ENCODE measurements at regions not wholly inside any gene's neighbourhood (a gene's known extent, or its start where the extent isn't known, plus 50 kb on each side); places are given as distances from the start of the nearest gene placed in this dataset.
"Not testable (repeated sequence)": the region's sequence is repeated elsewhere in the genome, so short reads cannot be mapped to it uniquely, and the experiment has no call there.

- POLR2A ChIA-PET (ENCODE audit: unreplicated experiment), result no interaction called here
- Histone ChIP-seq H3K9me2 (replicated peaks; ENCODE audit: low read length) (no peaks in the 10 kb centered on the region), H3K4me3 (ENCODE audit: low read length) (no peak overlapping the region), H3F3A (ENCODE audit: low read length, unreplicated experiment) (no peaks in the 10 kb centered on the region), H3K27me3 (ENCODE audit: low read length) (no peaks in the 10 kb centered on the region), H2AFZ (ENCODE audit: low read length) (no peak overlapping the region), H3K9ac (ENCODE audit: low read length) (no peak overlapping the region), H4K20me1 (ENCODE audit: low read length) (no peaks in the 10 kb centered on the region), H3K79me2 (ENCODE audit: low read length) (no peaks in the 10 kb centered on the region), H3K36me3 (ENCODE audit: low read depth, low read length) (no peaks in the 10 kb centered on the region), H3K4me1 (ENCODE audit: insufficient read depth, low read length) (no peaks in the 10 kb centered on the region), H3K27ac (ENCODE audit: low read length) (no peak overlapping the region), H3K9me3 (ENCODE audit: low read length) (no peaks in the 10 kb centered on the region), H3K4me2 (ENCODE audit: low read length) (no peak overlapping the region)
- no peak for TF ChIP-seq CTCF (conservative IDR thresholded peaks at IDR 0.05; ENCODE audit: low read depth, low read length)
- no peak for TF ChIP-seq EZH2phosphoT487 (IDR thresholded peaks at IDR 0.05; ENCODE audit: borderline replicate concordance, low read length)
- no peak for TF ChIP-seq EZH2 (IDR thresholded peaks at IDR 0.05; ENCODE audit: low read length, unreplicated experiment)
- DNase-seq (no peak), ATAC-seq (no peak)
- CTCF ChIA-PET, result no interaction called here
- intact Hi-C loops (cut with micrococcal nuclease), result no loop called here
- BruUV-seq (replicated peaks), result no TSS peak
Observed at GRCh38 chrX:114272096-114272686, 311.7 kb upstream of the HTR2C start.

- H3K4me1 ChIP-seq (ENCODE audit: insufficient read depth, low read length); ATAC-seq; H3K27me3 ChIP-seq (ENCODE audit: low read length); H3K4me3 ChIP-seq (ENCODE audit: low read length); H2AFZ ChIP-seq (ENCODE audit: low read length); H4K20me1 ChIP-seq (ENCODE audit: low read length); H3K79me2 ChIP-seq (ENCODE audit: low read length); H3K27ac ChIP-seq (ENCODE audit: low read length); intact Hi-C loops (cut with micrococcal nuclease); CTCF ChIA-PET; BruUV-seq (replicated peaks); H3K9ac ChIP-seq (ENCODE audit: low read length); H3F3A ChIP-seq (ENCODE audit: low read length, unreplicated experiment); DNase-seq; H3K4me2 ChIP-seq (ENCODE audit: low read length); H3K9me3 ChIP-seq (ENCODE audit: low read length); POLR2A ChIA-PET (ENCODE audit: unreplicated experiment); H3K36me3 ChIP-seq (ENCODE audit: low read depth, low read length); H3K9me2 ChIP-seq (replicated peaks; ENCODE audit: low read length): not testable (repeated sequence)
Observed at GRCh38 chrX:114270371-114270770, 313.5 kb upstream of the HTR2C start.

GRCh38 chrX:114268643-114269042, 315.2 kb upstream of the HTR2C start:
- TF ChIP-seq EZH2phosphoT487 (IDR thresholded peaks at IDR 0.05; ENCODE audit: borderline replicate concordance, low read length) (no peak), EZH2 (IDR thresholded peaks at IDR 0.05; ENCODE audit: low read length, unreplicated experiment) (no peak), CTCF (conservative IDR thresholded peaks at IDR 0.05; ENCODE audit: low read depth, low read length) (no peak)
- H3F3A ChIP-seq (ENCODE audit: low read length, unreplicated experiment), result no peaks in the 10 kb centered on the region
- H3K79me2 ChIP-seq (ENCODE audit: low read length), result no peaks in the 10 kb centered on the region
- ChIA-PET POLR2A (ENCODE audit: unreplicated experiment) (no interaction called here), CTCF (no interaction called here)
- H2AFZ ChIP-seq (ENCODE audit: low read length), result no peak overlapping the region
- no peak overlapping the region for H3K9ac ChIP-seq (ENCODE audit: low read length)
- H3K27me3 ChIP-seq (ENCODE audit: low read length), result no peaks in the 10 kb centered on the region
- H3K36me3 ChIP-seq (ENCODE audit: low read depth, low read length), result no peaks in the 10 kb centered on the region
- H3K4me1 ChIP-seq (ENCODE audit: insufficient read depth, low read length), result no peaks in the 10 kb centered on the region
- H3K9me3 ChIP-seq (ENCODE audit: low read length), result no peaks in the 10 kb centered on the region
- no peak overlapping the region for H3K4me2 ChIP-seq (ENCODE audit: low read length)
- DNase-seq, result no peak
- no peak overlapping the region for H3K4me3 ChIP-seq (ENCODE audit: low read length)
- no peaks in the 10 kb centered on the region for H4K20me1 ChIP-seq (ENCODE audit: low read length)
- BruUV-seq (replicated peaks), result no TSS peak
- H3K27ac ChIP-seq (ENCODE audit: low read length), result no peak overlapping the region
- H3K9me2 ChIP-seq (replicated peaks; ENCODE audit: low read length), result no peaks in the 10 kb centered on the region
- intact Hi-C loops (cut with micrococcal nuclease), result no loop called here
- ATAC-seq, result no peak
